DND-41 (cell line): ENCODE measurements at regions not wholly inside any gene's neighbourhood (a gene's known extent, or its start where the extent isn't known, plus 50 kb on each side); places are given as distances from the start of the nearest gene placed in this dataset.

Experiments
- ATAC-seq: fragments of 200-7000 bp; cut with Tn5 transposase; 3 replicates; pipeline ENCODE4 v1.9.1; 2021; ENCODE audit warnings: low read depth; ENCODE audit not compliant: insufficient read depth
- DNase-seq: peaks from one replicate; pipeline ENCODE4 v3.0.0-alpha.2; 2020
- H2AFZ ChIP-seq: 2 replicates; pipeline ENCODE4 v1.6.0; 2012; ENCODE audit warnings: low read depth, low read length
- H3K27ac ChIP-seq: 2 replicates; pipeline ENCODE4 v1.5.1; 2012; ENCODE audit warnings: low read length, inconsistent platforms
- H3K27me3 ChIP-seq: fragments of 200-600 bp; sonication (generic); 2 replicates; pipeline ENCODE4 v1.6.0; 2012; ENCODE audit warnings: low read length, mild to moderate bottlenecking, inconsistent platforms; ENCODE audit not compliant: insufficient read depth, poor library complexity
- H3K36me3 ChIP-seq: 2 replicates; pipeline ENCODE4 v1.5.1; 2012; ENCODE audit warnings: low read length, inconsistent platforms; ENCODE audit not compliant: insufficient read depth
- H3K4me1 ChIP-seq: 2 replicates; pipeline ENCODE4 v1.5.1; 2012; ENCODE audit warnings: mild to moderate bottlenecking, low read length; ENCODE audit not compliant: insufficient read depth
- H3K4me2 ChIP-seq: 2 replicates; pipeline ENCODE4 v1.6.0; 2012; ENCODE audit warnings: mild to moderate bottlenecking, moderate library complexity, low read length, inconsistent platforms; ENCODE audit not compliant: insufficient read depth
- H3K4me3 ChIP-seq, 2 experiments: fragments of 200-600 bp in 1 of 2; shearing (Covaris generic) in 1 of 2; 2 replicates each; pipeline ENCODE4 v1.5.1; 2012 to 2016; ENCODE audit warnings: inconsistent platforms in 2 of 2, low read length in 2 of 2, mild to moderate bottlenecking in 2 of 2, low read depth in 1 of 2, moderate library complexity in 1 of 2
- H3K79me2 ChIP-seq: 2 replicates; pipeline ENCODE4 v1.6.0; 2012; ENCODE audit warnings: low read length, inconsistent platforms; ENCODE audit not compliant: insufficient read depth
- H3K9ac ChIP-seq: 2 replicates; pipeline ENCODE4 v1.6.0; 2012; ENCODE audit warnings: low read depth, mild to moderate bottlenecking, inconsistent platforms, low read length, moderate library complexity
- H3K9me3 ChIP-seq: 2 replicates; pipeline ENCODE4 v1.5.1; 2012; ENCODE audit warnings: low read length, moderate library complexity, mild to moderate bottlenecking, inconsistent platforms; ENCODE audit not compliant: insufficient read depth, severe bottlenecking
- H4K20me1 ChIP-seq: 2 replicates; pipeline ENCODE4 v1.6.0; 2012; ENCODE audit warnings: low read length; ENCODE audit not compliant: insufficient read depth
- EZH2 ChIP-seq: IDR thresholded peaks from 3 replicates; pipeline ENCODE4 v1.6.1; 2012; ENCODE audit warnings: borderline replicate concordance, low read depth, mild to moderate bottlenecking, moderate library complexity, low read length, inconsistent platforms; ENCODE audit not compliant: severe bottlenecking
- TF ChIP-seq, protein P1 (sequence below): IDR thresholded peaks from 2 replicates; pipeline ENCODE4 v1.5.1; 2012; ENCODE audit warnings: borderline replicate concordance, low read length, moderate library complexity, mild to moderate bottlenecking; ENCODE audit not compliant: poor library complexity, severe bottlenecking; ENCODE audit errors: extremely low read depth

DNA sequence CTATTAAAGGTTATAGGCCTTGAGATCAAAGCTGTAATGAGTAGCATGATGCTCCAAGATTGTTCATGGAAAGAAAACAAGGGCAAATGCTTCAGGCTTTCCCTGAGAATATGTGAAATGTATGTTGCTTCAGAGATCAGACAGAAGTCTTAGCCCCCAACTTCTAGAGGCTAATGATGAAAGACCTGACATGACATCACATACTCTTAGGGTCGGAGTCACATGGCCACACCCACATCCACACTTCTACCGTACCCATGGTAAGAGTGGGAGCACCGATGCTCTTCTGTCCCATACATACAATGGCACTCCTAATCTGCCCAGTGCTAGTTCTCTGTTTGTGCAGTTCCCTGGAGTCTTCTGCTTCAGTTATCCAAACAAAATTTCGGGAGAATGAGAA is 111.9 kb upstream of the ACSL4 start:
- ATAC-seq, result no peak
- Histone ChIP-seq H3K27me3 (no peaks in the 10 kb centered on the region), H3K4me3 (no peak overlapping the region), H3K27ac (no peak overlapping the region), H3K4me2 (no peak overlapping the region), H3K36me3 (no peaks in the 10 kb centered on the region), H2AFZ (no peak overlapping the region), H4K20me1 (no peaks in the 10 kb centered on the region), H3K9ac (no peak overlapping the region), H3K4me1 (no peaks in the 10 kb centered on the region), H3K9me3 (no peaks in the 10 kb centered on the region), H3K79me2 (no peaks in the 10 kb centered on the region)
- DNase-seq, result no peak
- TF ChIP-seq, protein P1, sequence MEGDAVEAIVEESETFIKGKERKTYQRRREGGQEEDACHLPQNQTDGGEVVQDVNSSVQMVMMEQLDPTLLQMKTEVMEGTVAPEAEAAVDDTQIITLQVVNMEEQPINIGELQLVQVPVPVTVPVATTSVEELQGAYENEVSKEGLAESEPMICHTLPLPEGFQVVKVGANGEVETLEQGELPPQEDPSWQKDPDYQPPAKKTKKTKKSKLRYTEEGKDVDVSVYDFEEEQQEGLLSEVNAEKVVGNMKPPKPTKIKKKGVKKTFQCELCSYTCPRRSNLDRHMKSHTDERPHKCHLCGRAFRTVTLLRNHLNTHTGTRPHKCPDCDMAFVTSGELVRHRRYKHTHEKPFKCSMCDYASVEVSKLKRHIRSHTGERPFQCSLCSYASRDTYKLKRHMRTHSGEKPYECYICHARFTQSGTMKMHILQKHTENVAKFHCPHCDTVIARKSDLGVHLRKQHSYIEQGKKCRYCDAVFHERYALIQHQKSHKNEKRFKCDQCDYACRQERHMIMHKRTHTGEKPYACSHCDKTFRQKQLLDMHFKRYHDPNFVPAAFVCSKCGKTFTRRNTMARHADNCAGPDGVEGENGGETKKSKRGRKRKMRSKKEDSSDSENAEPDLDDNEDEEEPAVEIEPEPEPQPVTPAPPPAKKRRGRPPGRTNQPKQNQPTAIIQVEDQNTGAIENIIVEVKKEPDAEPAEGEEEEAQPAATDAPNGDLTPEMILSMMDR, result no peak
- TF ChIP-seq EZH2, result no peak

DNA sequence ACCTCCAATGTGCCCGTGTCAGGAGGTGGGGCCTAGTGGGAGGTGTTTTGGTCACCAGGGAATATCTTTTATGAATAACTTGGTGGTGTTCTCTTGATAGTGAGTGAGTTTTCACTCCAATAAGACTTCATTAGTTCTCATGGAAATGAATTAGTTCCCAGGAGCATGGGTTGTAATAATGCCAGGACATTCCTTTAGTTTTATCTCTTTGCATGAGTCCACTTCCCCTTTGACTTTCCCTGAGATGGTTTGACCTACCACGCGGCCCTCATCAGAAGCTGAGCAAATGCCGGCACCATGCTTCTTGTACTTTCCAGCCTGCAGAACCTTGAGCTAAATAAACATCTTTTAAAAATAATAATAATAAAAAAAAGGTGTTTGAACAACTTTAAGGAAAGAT is 112.9 kb upstream of the ACSL4 start:
- no peaks in the 10 kb centered on the region for H4K20me1 ChIP-seq
- H3K4me1 ChIP-seq, result no peaks in the 10 kb centered on the region
- H3K4me3 ChIP-seq, result no peak overlapping the region
- H2AFZ ChIP-seq, result no peak overlapping the region
- H3K9me3 ChIP-seq, result no peaks in the 10 kb centered on the region
- ATAC-seq (no peak), DNase-seq (no peak)
- no peaks in the 10 kb centered on the region for H3K36me3 ChIP-seq
- H3K9ac ChIP-seq, result no peak overlapping the region
- no peak overlapping the region for H3K27ac ChIP-seq
- no peaks in the 10 kb centered on the region for H3K27me3 ChIP-seq
- no peak overlapping the region for H3K4me2 ChIP-seq
- TF ChIP-seq EZH2, result no peak
- TF ChIP-seq, protein P1, result no peak
- H3K79me2 ChIP-seq, result no peaks in the 10 kb centered on the region

DNA sequence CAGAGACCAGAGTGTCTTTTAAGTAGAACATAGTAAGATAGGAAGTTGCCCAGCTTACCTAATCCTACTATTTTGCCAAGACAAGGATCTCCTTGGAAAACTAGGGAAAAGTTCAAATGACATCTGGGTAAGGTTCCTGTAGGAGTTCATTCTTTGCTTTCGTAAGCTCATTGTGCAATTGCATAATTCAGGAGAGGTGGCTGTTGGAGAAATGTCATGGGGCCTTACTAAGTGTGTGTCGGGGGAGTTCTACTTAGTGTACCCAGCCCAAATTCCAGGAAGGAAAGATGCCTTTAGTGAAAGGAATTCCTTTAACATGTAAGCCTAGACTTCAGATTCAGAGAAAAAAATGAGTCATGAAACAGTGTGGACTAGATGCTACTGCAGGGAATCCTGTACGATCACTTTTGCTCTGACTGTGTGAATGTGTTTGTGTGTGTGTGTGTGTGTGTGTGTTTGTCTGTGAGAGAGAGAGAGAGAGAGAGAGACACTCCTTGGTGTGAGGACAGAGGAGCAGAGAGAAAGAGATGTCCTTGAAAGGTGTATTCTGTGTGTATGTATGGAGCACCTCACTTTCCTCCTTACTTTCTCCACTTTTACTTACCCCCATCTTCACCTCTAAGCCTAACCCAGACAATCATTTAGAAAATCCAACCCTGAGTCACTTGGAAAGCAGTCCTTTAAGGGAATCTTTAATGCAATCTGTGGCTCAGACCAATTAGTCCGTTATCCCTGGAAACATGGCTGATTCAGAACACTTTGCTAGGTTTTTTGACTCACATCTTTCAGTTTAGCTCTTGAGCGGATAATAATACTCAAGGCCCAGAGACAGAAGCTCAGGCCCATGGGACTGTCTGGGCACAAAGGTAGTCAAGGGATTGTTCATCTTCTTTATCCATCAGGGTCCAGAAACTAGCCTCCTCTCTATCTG is 114.5 kb upstream of the ACSL4 start:
- Histone ChIP-seq H4K20me1 (no peaks in the 10 kb centered on the region), H2AFZ (no peak overlapping the region), H3K4me3 (no peak overlapping the region), H3K27ac (no peak overlapping the region), H3K4me2 (no peak overlapping the region), H3K9me3 (no peaks in the 10 kb centered on the region), H3K79me2 (no peaks in the 10 kb centered on the region), H3K27me3 (no peaks in the 10 kb centered on the region), H3K36me3 (no peaks in the 10 kb centered on the region), H3K4me1 (no peaks in the 10 kb centered on the region), H3K9ac (no peak overlapping the region)
- ATAC-seq (no peak), DNase-seq (no peak)
- no peak for TF ChIP-seq EZH2
- TF ChIP-seq, protein P1, result no peak
